ENCODE measurements at regions not wholly inside any gene's neighbourhood (a gene's known extent, or its start where the extent isn't known, plus 50 kb on each side); places are given as distances from the start of the nearest gene placed in this dataset.

DNA sequence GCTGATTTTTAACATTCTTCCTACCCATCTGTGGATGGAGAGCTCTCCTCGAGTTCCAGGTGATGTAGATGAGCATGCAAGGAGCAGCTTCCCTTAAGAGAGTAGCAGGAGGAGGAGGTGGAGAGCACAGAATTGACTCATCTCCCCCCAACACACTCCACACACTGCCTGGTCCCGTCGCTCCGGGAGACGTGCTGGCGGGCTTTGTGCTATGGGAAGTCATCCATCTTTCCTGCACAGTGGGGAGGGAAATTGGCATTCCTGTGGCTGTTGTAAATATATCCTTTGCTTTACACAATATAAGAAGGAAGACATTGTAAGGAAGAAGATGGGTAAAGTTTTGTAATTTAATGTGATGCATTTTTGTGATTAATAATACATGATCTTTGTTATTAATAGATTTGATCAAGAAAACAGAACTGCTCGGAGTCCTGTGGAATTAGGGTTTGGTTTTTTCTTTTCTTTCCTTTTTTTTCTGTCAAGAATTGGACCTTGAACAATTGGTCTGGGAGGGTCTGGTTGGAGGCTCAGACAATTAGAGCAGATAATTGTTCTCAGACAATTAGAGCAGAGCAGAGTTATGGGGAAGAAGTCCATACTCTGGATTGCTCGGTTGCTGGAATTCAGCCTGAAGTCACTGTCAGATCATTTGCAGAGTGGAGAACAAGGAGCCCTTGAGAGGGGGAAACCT, 297.8 kb downstream of the GADD45G start:
- intact Hi-C loops (cut with DNase I) = no loop called here
- no peak for DNase-seq (ENCODE audit: low spot score)

DNA sequence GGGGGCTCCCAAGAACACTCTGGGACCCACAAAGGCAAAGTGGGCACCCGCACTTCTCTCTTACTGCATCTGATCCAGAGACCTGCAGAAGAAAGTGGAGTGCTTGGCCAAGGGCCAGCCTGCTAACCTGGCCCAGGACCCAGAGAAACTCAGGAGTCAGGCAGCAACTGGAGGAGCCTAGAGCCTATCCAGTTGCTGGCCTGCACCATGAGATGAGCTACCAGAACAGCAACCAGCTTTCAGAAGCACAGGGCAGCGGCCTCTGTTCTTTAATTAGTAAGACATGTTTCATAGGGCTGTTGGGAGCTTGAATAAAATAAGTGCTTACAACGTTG, 298.3 kb downstream of the GADD45G start:
- TF ChIP-seq POLR2AphosphoS5 (IDR thresholded peaks at IDR 0.05) = no peak
- no peak for TF ChIP-seq POLR2A (IDR thresholded peaks at IDR 0.05)
- TF ChIP-seq, protein P1, sequence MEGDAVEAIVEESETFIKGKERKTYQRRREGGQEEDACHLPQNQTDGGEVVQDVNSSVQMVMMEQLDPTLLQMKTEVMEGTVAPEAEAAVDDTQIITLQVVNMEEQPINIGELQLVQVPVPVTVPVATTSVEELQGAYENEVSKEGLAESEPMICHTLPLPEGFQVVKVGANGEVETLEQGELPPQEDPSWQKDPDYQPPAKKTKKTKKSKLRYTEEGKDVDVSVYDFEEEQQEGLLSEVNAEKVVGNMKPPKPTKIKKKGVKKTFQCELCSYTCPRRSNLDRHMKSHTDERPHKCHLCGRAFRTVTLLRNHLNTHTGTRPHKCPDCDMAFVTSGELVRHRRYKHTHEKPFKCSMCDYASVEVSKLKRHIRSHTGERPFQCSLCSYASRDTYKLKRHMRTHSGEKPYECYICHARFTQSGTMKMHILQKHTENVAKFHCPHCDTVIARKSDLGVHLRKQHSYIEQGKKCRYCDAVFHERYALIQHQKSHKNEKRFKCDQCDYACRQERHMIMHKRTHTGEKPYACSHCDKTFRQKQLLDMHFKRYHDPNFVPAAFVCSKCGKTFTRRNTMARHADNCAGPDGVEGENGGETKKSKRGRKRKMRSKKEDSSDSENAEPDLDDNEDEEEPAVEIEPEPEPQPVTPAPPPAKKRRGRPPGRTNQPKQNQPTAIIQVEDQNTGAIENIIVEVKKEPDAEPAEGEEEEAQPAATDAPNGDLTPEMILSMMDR (IDR thresholded peaks at IDR 0.05) = no peak
- Histone ChIP-seq H3K27me3 (replicated peaks; ENCODE audit: insufficient read depth) (no peaks in the 10 kb centered on the region), H3K27ac (no peak overlapping the region), H3K9me3 (no peaks in the 10 kb centered on the region), H3K4me1 (replicated peaks) (no peaks in the 10 kb centered on the region), H3K36me3 (no peaks in the 10 kb centered on the region), H3K4me3 (no peak overlapping the region)
- 61% methylated on average over 3 of the region's 3 CpGs for WGBS
- no peak for DNase-seq (ENCODE audit: low spot score)
- intact Hi-C loops (cut with DNase I) = no loop called here

More for the DNA sequence above, 297.8 kb downstream of the GADD45G start:
- Histone ChIP-seq H3K4me1 (replicated peaks) (no peaks in the 10 kb centered on the region), H3K9me3 (no peaks in the 10 kb centered on the region), H3K36me3 (no peaks in the 10 kb centered on the region), H3K27me3 (replicated peaks; ENCODE audit: insufficient read depth) (no peaks in the 10 kb centered on the region), H3K4me3 (no peak overlapping the region), H3K27ac (no peak overlapping the region)
- TF ChIP-seq, protein P1 (IDR thresholded peaks at IDR 0.05) = no peak
- no peak for TF ChIP-seq POLR2AphosphoS5 (IDR thresholded peaks at IDR 0.05)
- TF ChIP-seq POLR2A (IDR thresholded peaks at IDR 0.05) = no peak
- WGBS = 24% methylated on average over 8 of the region's 8 CpGs

DNA sequence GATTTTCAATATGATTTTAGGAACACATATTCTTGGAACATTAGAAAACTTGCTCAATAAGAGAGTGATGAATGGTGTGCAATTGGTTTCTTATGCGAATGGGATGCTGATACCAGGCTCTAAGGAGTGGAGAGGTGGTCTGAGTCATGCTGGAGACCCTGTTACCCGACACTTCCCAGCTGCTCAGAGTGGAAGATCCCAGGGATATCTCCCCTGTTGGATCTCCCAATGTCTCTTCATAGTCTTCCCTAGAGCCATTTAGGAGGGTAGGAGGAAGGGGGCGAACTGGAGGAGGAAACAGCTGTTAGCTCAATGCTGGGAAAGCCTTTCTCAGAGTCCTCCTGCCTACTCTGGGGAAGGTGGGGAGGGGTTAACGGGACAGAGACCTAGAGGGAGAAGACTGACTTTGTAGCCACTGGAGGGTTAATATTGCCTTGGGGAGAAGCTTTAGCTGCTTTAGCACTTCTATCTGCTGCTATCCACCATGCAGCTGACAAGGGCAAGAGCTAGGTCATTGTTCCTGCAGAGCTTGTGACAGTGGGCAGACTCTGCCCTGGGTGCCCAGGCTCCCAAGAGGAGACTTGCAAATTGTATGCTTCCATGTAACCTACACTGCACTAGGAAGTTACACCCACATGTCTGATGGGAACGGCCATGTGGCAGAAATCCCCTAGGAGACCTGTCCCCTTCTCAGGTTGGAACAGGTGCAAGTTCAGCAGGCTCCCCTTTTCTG, 301.0 kb downstream of the GADD45G start:
- intact Hi-C loops (cut with DNase I) = no loop called here
- H3K4me3 ChIP-seq = no peak overlapping the region
- TF ChIP-seq POLR2AphosphoS5 (IDR thresholded peaks at IDR 0.05) (no peak), POLR2A (IDR thresholded peaks at IDR 0.05) (no peak)
- TF ChIP-seq, protein P1 (IDR thresholded peaks at IDR 0.05) = no peak
- H3K27me3 ChIP-seq (replicated peaks; ENCODE audit: insufficient read depth) = no peaks in the 10 kb centered on the region
- DNase-seq (ENCODE audit: low spot score) = no peak
- no peak overlapping the region for H3K27ac ChIP-seq
- WGBS = 75% methylated on average over 5 of the region's 5 CpGs
- no peaks in the 10 kb centered on the region for H3K36me3 ChIP-seq
- H3K4me1 ChIP-seq (replicated peaks) = no peaks in the 10 kb centered on the region
- no peaks in the 10 kb centered on the region for H3K9me3 ChIP-seq

DNA sequence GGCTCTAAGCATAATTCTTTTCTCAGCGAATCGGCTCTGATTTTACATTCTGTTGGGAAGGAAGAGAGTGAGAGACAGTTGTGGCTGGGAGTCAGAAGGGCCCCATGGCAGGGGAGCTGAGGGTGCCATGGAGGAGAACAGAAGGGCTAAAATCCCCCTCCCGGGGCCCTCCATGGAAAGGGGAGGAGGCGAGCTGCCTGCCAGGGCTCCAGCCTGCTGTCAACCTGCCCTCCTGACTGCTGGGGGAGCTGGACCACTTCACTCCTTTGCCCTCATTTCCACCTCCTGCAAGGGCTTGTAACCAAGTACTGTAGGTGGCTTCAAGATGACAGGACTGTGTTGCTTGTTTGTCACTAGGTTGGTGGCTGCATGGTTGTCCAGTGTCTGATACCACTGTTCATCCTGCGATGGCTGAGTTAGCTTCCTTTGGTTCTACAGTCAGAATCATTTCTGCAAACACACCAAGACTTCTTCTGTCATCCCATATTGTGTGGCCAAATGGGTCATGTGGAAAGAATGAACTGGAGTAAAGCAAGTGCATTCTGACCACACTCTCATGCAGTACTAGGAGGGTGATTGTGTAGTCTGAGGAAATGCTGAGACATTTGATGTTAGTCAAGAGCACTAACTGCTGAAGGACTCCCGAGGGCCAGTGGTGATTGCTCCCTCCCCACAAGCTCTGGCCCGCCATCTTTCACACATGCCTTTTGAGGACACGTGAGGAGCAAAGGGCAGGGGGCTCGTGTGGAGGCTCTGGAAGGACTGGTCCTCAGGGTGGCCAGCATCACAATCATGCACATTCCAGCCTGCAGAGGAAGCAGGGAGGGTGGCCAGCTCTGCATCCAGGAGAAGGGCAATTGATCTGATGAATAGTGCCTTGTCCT, 307.2 kb downstream of the GADD45G start:
- TF ChIP-seq POLR2A (IDR thresholded peaks at IDR 0.05) = no peak
- TF ChIP-seq, protein P1 (IDR thresholded peaks at IDR 0.05) = no peak
- H3K9me3 ChIP-seq = no peaks in the 10 kb centered on the region
- DNase-seq (ENCODE audit: low spot score) = no peak
- 84% methylated on average over 9 of the region's 9 CpGs for WGBS
- intact Hi-C loops (cut with DNase I) = no loop called here
- H3K4me3 ChIP-seq = no peak overlapping the region
- H3K4me1 ChIP-seq (replicated peaks) = no peaks in the 10 kb centered on the region
- no peaks in the 10 kb centered on the region for H3K36me3 ChIP-seq
- H3K27me3 ChIP-seq (replicated peaks; ENCODE audit: insufficient read depth) = no peaks in the 10 kb centered on the region
- H3K27ac ChIP-seq = no peak overlapping the region
